ENCODE measurements at regions not wholly inside any gene's neighbourhood (a gene's known extent, or its start where the extent isn't known, plus 50 kb on each side); places are given as distances from the start of the nearest gene placed in this dataset.
A peak's percentile ranks its signal among the peaks of the same experiment; 100 is the strongest.
"Not testable (repeated sequence)": the region's sequence is repeated elsewhere in the genome, so short reads cannot be mapped to it uniquely, and the experiment has no call there.

GRCh38 chr1:115452600-115453329 lies 114.7 kb upstream of the NGF start:
- no peak for DNase-seq (ENCODE audit: low spot score)

GRCh38 chr1:115450501-115451040 lies 112.5 kb upstream of the NGF start:
- no peak for DNase-seq (ENCODE audit: low spot score)

DNA sequence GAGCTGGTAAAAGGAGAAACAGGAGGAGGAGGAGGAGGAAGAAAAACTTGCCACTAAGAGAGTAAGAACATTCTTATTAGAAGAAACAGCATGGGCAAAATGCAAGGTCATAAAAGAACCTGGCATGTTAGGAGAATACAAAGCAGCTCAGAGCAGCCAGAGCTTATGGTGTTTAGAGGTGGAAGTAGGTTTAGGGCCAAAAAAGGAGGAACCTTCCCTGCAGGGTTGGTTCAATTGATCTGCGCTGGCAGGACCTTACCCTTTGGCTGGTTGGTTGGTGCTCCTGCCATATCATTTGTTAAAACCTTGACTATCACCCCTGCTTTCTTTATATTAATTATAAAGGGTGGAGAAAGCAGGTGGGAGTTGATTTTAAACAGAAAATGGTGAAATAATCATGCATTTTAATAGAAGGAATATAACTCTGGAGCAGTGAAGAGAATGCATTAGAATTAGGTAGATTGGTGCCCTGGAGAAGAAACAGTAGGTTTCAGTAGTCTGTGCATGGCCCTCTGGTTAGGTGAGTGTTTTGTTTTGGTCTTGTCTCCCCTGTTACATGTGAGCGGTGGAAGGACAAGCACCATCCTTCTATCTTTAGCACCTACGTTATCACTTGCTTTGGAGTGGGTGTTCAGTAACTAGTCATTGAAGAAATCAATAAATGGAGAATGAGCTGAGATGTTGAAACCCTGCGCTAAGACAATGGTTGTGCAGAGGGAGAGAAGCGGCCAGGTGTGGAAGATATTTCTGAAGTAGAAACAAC lies 110.4 kb upstream of the NGF start:
- no peak for DNase-seq (ENCODE audit: low spot score)

DNA sequence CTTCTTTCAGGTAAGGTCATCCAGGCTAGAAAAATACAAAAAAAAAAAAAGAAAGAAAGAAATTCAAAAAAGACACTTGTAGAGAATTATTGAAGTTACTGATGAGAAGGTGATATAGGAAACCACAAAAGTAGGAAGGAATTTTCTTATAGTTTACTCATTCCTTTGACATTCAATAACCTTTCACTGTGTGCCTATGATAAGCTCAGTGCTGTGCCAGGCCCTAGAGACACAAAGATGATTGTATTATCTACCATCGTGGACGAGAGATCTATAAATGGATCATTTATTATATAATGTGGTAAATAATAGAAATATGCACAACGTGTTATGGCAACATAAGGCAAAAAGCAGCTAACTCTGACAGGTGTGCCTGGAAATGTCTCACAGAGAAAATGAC lies 109.6 kb upstream of the NGF start:
- DNase-seq (ENCODE audit: low spot score): no peak

- DNase-seq (ENCODE audit: low spot score): no peak
Measured at GRCh38 chr1:115445090-115445489, 107.0 kb upstream of the NGF start.

DNA sequence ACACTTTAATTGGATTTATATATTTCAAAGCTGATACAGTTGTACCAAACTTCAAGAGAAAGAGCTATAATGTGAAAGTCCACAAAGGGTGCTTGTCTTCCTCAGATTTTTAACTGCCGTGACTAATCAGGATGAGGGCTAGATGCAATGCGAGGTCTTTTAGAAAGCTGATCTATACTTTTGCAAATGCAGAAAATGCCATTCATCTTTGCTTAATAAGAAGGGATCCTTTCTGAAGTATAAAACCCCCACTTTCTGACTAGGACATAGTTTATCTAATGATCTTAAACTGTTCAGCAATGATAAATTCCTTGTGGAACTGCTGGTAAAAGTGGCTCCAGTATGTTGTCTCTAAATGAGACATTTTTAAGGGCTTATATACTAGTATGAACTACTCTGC lies 102.7 kb upstream of the NGF start:
- DNase-seq (ENCODE audit: low spot score): no peak

- not testable (repeated sequence) for DNase-seq (ENCODE audit: low spot score)
Measured at GRCh38 chr1:115439520-115439919, 101.5 kb upstream of the NGF start.

DNA sequence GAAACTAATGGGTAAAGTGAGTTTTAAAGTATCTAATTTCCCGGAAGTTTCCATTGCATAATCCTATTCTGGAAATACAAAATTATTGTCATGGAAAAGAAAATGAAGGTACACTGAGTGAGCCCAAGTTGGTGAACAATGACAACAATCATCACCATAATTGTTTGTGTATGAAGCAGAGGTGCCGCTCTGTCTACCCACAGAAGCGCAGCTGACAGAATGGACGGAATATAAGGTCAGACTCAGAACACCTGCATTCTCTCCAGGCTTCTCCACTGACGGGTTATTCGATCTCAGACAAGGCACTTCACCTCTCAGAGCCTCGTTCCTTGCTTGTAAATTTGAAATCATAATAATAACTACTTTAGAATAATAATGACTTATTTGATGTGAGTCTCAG lies 99.1 kb upstream of the NGF start:
- no peak for DNase-seq (ENCODE audit: low spot score)

GRCh38 chr1:115436596-115436995 lies 98.5 kb upstream of the NGF start:
- no peak for DNase-seq (ENCODE audit: low spot score)

DNA sequence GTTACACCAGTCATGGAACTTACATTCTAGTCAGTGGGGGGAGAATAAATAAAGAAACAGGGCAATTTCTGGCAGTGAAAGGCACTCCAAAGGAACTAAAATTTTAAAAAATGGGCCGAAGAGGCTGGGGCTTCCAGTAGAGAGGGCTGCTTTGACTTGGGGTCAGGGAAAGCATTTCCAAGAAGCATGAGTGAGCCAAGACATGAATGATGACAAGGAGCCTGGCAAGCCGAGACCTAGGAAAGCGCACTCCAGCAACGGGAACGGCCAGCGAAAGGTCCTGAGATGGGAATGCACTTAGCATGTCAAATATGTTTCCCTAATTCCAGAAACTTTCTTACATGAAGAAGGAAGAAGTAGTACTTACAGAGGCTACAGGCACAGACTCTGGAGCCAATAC lies 95.4 kb upstream of the NGF start:
- DNase-seq (ENCODE audit: low spot score): no peak

GRCh38 chr1:115432061-115432460 lies 94.0 kb upstream of the NGF start:
- DNase-seq (ENCODE audit: low spot score): peak; percentile 20

DNA sequence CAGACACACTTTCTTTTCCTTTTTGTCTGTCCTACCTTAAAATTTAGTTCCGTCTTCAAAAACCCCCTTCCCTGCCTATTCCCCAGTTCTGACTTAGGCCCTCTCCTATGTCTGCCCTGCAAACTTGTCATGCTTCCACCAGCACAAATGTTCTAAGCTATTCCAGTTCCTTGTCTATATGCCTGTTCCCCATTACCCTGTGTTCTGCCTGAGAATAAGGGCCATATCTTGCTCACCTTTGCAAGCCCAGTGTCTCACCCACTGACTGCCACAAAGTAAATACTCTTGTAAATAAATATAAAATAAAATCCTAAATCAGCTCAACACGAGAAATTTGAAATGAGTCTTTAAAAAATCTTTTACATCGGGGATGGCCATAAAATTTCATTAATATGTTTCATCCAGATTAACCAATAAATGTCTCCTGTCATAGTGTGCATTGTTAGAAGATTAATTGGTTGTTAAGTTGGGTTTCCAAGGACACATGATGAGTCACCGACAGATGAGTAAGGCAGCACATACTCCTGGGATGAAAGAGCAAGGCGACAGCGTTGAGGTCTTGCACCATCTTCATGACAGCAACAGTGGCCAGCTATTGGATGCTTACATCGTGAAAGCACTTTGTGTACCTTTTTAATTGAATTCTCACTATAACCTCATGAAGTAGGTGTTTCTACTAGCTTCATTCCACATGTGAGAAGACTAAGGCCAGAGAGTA lies 92.6 kb upstream of the NGF start:
- peak; percentile 94 for DNase-seq (ENCODE audit: low spot score)

DNA sequence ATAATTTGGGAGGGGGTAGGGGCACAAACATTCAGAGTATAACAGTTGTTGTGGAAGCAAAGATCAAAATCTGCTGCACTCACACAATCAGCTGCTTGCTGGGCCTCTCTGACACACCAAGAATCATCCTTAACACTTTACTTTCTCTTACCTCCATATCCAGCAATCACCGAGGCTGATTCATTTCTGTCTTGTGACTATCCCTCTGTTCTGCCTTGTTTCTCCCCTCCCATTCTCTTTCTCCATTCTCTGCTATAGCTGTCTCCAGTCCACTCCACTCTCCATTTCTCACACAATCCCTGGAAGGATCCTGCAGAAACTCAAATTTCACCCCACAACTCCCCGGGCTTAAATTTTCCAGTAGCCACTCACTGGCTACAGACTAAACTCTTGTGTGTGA lies 91.8 kb upstream of the NGF start:
- no peak for DNase-seq (ENCODE audit: low spot score)

GRCh38 chr1:115429241-115429640 lies 91.2 kb upstream of the NGF start:
- DNase-seq (ENCODE audit: low spot score): no peak

GRCh38 chr1:115428676-115429075 lies 90.6 kb upstream of the NGF start:
- peak; percentile 9 for DNase-seq (ENCODE audit: low spot score)

DNA sequence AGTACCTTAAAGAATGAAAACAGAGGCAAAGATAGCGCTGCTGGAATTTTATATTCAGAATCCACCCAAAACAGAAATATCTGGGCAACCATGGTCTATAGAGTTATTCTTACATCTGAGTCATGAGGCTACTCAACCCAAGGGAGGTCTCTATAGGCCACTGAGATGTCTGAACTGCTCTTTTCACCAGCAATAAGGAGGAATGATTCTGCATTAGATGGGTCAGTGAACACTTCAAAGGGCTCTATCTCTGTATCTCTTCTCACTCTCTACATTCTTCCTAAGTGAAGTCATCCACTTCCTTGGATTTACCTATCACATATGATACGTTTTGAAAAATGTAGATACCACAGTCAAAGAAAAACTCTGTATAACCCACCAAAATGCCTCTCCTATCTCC lies 90.2 kb upstream of the NGF start:
- DNase-seq (ENCODE audit: low spot score): peak; percentile 60

DNA sequence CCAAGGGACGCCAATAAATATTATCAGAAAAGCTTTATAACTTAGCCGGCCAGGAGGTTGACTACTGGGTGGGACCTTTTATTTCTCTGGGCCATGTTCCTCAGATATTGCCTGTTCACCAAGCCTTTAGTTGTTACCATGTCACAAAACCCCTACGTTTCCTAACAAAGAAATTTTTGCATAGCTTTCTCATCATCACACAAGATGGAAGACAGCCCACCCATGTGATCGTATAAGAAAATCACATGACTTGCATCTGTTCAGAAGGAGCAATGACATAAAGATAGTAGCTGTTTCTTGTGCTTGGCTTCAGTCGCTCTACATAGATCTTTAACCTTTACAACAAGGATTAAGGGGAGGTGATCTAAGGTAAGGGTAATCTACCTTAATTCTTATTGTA lies 88.9 kb upstream of the NGF start:
- no peak for DNase-seq (ENCODE audit: low spot score)

- peak; percentile 39 for DNase-seq (ENCODE audit: low spot score)
Measured at GRCh38 chr1:115426231-115426771, 88.3 kb upstream of the NGF start.

DNA sequence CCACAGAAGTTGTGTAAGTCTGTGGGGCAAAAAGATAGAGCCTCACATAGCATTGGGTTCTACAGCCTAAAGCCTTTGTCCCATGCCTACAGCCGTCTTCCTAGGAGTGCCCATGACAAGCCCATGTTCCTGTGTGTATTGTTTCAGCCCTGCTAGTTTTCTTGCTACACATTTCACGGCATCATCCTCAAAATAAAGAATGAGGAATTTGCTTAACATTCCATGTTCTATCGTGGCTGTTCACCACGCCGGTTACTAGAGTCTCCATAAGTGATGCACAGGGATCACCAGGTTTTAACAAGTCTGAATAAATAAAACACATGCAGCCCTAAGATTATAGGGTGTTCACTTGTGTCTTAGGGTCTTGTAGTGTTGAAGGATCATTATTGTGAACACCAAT lies 87.4 kb upstream of the NGF start:
- no peak for DNase-seq (ENCODE audit: low spot score)

- no peak for DNase-seq (ENCODE audit: low spot score)
Measured at GRCh38 chr1:115423776-115424175, 85.7 kb upstream of the NGF start.

DNA sequence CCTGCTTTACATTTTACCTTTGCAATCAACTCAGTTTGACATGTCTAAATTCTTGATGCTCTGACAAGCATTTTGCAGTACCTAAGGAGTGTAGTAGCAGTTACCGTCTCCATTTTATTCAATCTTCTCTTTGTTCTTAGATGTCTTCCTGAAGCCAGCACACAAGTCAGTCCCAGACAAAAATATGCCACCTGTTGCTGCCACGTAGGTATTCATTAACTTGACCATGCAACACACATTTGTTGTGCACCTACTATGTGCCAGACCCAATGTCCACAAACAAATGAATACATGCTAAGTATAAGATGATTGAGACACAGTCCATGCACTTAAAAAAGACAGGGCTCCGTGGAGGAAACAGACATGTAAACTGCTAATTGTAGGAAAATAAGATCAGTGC lies 81.5 kb upstream of the NGF start:
- DNase-seq (ENCODE audit: low spot score): no peak

GRCh38 chr1:115413621-115414020 lies 75.6 kb upstream of the NGF start:
- DNase-seq (ENCODE audit: low spot score): no peak

GRCh38 chr1:115413208-115413607 lies 75.2 kb upstream of the NGF start:
- DNase-seq (ENCODE audit: low spot score): no peak

Measured in SW480 (cell line).